GM12892 (cell line): ENCODE measurements at regions not wholly inside any gene's neighbourhood (a gene's known extent, or its start where the extent isn't known, plus 50 kb on each side); places are given as distances from the start of the nearest gene placed in this dataset.

Experiments used
- POLR2A ChIP-seq: IDR thresholded peaks from 2 replicates; pipeline ENCODE4 v1.6.1; 2011; ENCODE audit warnings: low read depth, low read length, control low read depth
- POLR2AphosphoS5 ChIP-seq: IDR thresholded peaks from 2 replicates; pipeline ENCODE4 v1.6.1; 2011; ENCODE audit warnings: low read depth, low read length, control low read depth
- TAF1 ChIP-seq: IDR thresholded peaks from 2 replicates; pipeline ENCODE4 v1.6.1; 2011; ENCODE audit warnings: low read depth, mild to moderate bottlenecking, control low read depth, low read length, borderline replicate concordance

DNA sequence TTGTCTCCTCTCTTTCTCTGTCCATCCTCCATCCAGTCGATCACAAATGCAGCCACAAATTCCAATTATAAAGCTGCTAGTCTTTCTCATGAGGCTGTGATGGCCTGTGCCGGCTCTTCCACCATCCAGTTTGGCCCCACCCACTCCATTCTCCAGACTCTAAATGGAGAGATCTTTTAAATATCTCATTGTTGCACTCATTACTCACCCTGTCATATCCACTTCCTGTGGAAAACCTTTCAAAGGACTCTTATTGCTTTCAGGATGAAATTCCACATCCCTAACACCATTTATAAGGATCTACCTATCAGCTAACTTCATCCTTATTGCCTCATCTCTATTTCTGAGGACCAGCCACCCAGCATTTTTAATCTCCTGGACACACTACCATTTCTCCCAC, 70.6 kb downstream of the NRN1 start:
- TF ChIP-seq POLR2A (no peak), POLR2AphosphoS5 (no peak), TAF1 (no peak)
